ENCODE measurements at regions not wholly inside any gene's neighbourhood (a gene's known extent, or its start where the extent isn't known, plus 50 kb on each side); places are given as distances from the start of the nearest gene placed in this dataset.
"Not testable (repeated sequence)": the region's sequence is repeated elsewhere in the genome, so short reads cannot be mapped to it uniquely, and the experiment has no call there.

GRCh38 chr6:120373185-120373584, 961.1 kb downstream of the TBC1D32 start:
- CTCF ChIA-PET, result no interaction called here
- peaks cover 12% of the 10 kb centered on the region for H3K9me3 Mint-ChIP-seq (ENCODE audit: low read depth, unreplicated experiment)
- BruUV-seq (replicated peaks), result no TSS peak
- H3K36me3 Mint-ChIP-seq (ENCODE audit: insufficient read depth, unreplicated experiment), result no peaks in the 10 kb centered on the region
- H3K4me3 Mint-ChIP-seq (ENCODE audit: low read depth, unreplicated experiment), result no peak overlapping the region
- H3K27me3 Mint-ChIP-seq (ENCODE audit: unreplicated experiment), result no peaks in the 10 kb centered on the region
- DNase-seq, result no peak
- H3K4me1 Mint-ChIP-seq (ENCODE audit: low read depth, unreplicated experiment), result no peaks in the 10 kb centered on the region
- no peak overlapping the region for H3K27ac Mint-ChIP-seq (ENCODE audit: unreplicated experiment)
- no peak for TF ChIP-seq CTCF (IDR thresholded peaks at IDR 0.05; ENCODE audit: unreplicated experiment)
- intact Hi-C loops (cut with micrococcal nuclease; ENCODE audit: unreplicated experiment), result loop anchor here (10.0 kb wide), 1 partner anchor 398 kb away; no protein-coding TSS in a partner anchor

- CTCF ChIA-PET, result no interaction called here
- no peaks in the 10 kb centered on the region for H3K36me3 Mint-ChIP-seq (ENCODE audit: insufficient read depth, unreplicated experiment)
- H3K27ac Mint-ChIP-seq (ENCODE audit: unreplicated experiment), result no peak overlapping the region
- no peak overlapping the region for H3K4me3 Mint-ChIP-seq (ENCODE audit: low read depth, unreplicated experiment)
- no peak for TF ChIP-seq CTCF (IDR thresholded peaks at IDR 0.05; ENCODE audit: unreplicated experiment)
- no peaks in the 10 kb centered on the region for H3K4me1 Mint-ChIP-seq (ENCODE audit: low read depth, unreplicated experiment)
- no peaks in the 10 kb centered on the region for H3K27me3 Mint-ChIP-seq (ENCODE audit: unreplicated experiment)
- intact Hi-C loops (cut with micrococcal nuclease; ENCODE audit: unreplicated experiment), result no loop called here
- peaks cover 5% of the 10 kb centered on the region for H3K9me3 Mint-ChIP-seq (ENCODE audit: low read depth, unreplicated experiment)
- no peak for DNase-seq
- no TSS peak for BruUV-seq (replicated peaks)
These were observed 970.9 kb downstream of the TBC1D32 start for GRCh38 chr6:120363429-120363828.

- DNase-seq; BruUV-seq (replicated peaks); H3K4me3 Mint-ChIP-seq (ENCODE audit: low read depth, unreplicated experiment); H3K9me3 Mint-ChIP-seq (ENCODE audit: low read depth, unreplicated experiment); H3K36me3 Mint-ChIP-seq (ENCODE audit: insufficient read depth, unreplicated experiment); H3K4me1 Mint-ChIP-seq (ENCODE audit: low read depth, unreplicated experiment); intact Hi-C loops (cut with micrococcal nuclease; ENCODE audit: unreplicated experiment); H3K27ac Mint-ChIP-seq (ENCODE audit: unreplicated experiment); H3K27me3 Mint-ChIP-seq (ENCODE audit: unreplicated experiment); CTCF ChIA-PET: not testable (repeated sequence)
These were observed 975.7 kb downstream of the TBC1D32 start for GRCh38 chr6:120358535-120358934.

GRCh38 chr6:120357447-120357846, 976.8 kb downstream of the TBC1D32 start:
- H3K27ac Mint-ChIP-seq (ENCODE audit: unreplicated experiment), result no peak overlapping the region
- intact Hi-C loops (cut with micrococcal nuclease; ENCODE audit: unreplicated experiment), result no loop called here
- TF ChIP-seq CTCF (IDR thresholded peaks at IDR 0.05; ENCODE audit: unreplicated experiment), result no peak
- no peaks in the 10 kb centered on the region for H3K36me3 Mint-ChIP-seq (ENCODE audit: insufficient read depth, unreplicated experiment)
- H3K4me3 Mint-ChIP-seq (ENCODE audit: low read depth, unreplicated experiment), result no peak overlapping the region
- CTCF ChIA-PET, result no interaction called here
- no peaks in the 10 kb centered on the region for H3K4me1 Mint-ChIP-seq (ENCODE audit: low read depth, unreplicated experiment)
- H3K27me3 Mint-ChIP-seq (ENCODE audit: unreplicated experiment), result no peaks in the 10 kb centered on the region
- BruUV-seq (replicated peaks), result no TSS peak
- DNase-seq, result no peak
- H3K9me3 Mint-ChIP-seq (ENCODE audit: low read depth, unreplicated experiment), result peaks cover 6% of the 10 kb centered on the region

GRCh38 chr6:120355822-120356221, 978.5 kb downstream of the TBC1D32 start:
- intact Hi-C loops (cut with micrococcal nuclease; ENCODE audit: unreplicated experiment), result no loop called here
- H3K9me3 Mint-ChIP-seq (ENCODE audit: low read depth, unreplicated experiment), result peaks cover 7% of the 10 kb centered on the region
- no peaks in the 10 kb centered on the region for H3K4me1 Mint-ChIP-seq (ENCODE audit: low read depth, unreplicated experiment)
- no peak for DNase-seq
- no TSS peak for BruUV-seq (replicated peaks)
- no peaks in the 10 kb centered on the region for H3K36me3 Mint-ChIP-seq (ENCODE audit: insufficient read depth, unreplicated experiment)
- no peak overlapping the region for H3K4me3 Mint-ChIP-seq (ENCODE audit: low read depth, unreplicated experiment)
- no peak overlapping the region for H3K27ac Mint-ChIP-seq (ENCODE audit: unreplicated experiment)
- H3K27me3 Mint-ChIP-seq (ENCODE audit: unreplicated experiment), result no peaks in the 10 kb centered on the region
- CTCF ChIA-PET, result interaction anchor here (0.7 kb wide), 1 partner anchor 497 kb away, joined by 3 read pairs; no protein-coding TSS in a partner anchor
- TF ChIP-seq CTCF (IDR thresholded peaks at IDR 0.05; ENCODE audit: unreplicated experiment), result no peak

Measured in Calu3 (cell line).